Suprapubic skin (tissue), 4 donors: ENCODE measurements at regions not wholly inside any gene's neighbourhood (a gene's known extent, or its start where the extent isn't known, plus 50 kb on each side); places are given as distances from the start of the nearest gene placed in this dataset.

Experiments used
- CTCF ChIP-seq, 2 donors: fragments of 200-600 bp in 1 of 2; fragments of 450-650 bp in 1 of 2; sonication (generic) in 1 of 2; IDR thresholded peaks; one replicate each; pipeline ENCODE4 v1.5.1; 2016 to 2019; ENCODE audit warnings: antibody characterized with exemption in 2 of 2, mild to moderate bottlenecking in 1 of 2, moderate library complexity in 1 of 2
- EP300 ChIP-seq: sonication (generic); formaldehyde crosslinking; IDR thresholded peaks from one replicate; pipeline ENCODE4 v1.6.1; 2017; ENCODE audit warnings: antibody characterized with exemption
- POLR2A ChIP-seq, 2 donors: fragments of 450-650 bp; IDR thresholded peaks; one replicate each; pipeline ENCODE4 v1.6.1; 2017; ENCODE audit warnings: antibody characterized with exemption in 2 of 2, mild to moderate bottlenecking in 2 of 2, moderate library complexity in 2 of 2
- POLR2AphosphoS5 ChIP-seq, 3 donors: sonication (generic); formaldehyde crosslinking; IDR thresholded peaks; one replicate each; pipeline ENCODE4 v1.6.1; 2017; ENCODE audit warnings: antibody characterized with exemption in 3 of 3

DNA sequence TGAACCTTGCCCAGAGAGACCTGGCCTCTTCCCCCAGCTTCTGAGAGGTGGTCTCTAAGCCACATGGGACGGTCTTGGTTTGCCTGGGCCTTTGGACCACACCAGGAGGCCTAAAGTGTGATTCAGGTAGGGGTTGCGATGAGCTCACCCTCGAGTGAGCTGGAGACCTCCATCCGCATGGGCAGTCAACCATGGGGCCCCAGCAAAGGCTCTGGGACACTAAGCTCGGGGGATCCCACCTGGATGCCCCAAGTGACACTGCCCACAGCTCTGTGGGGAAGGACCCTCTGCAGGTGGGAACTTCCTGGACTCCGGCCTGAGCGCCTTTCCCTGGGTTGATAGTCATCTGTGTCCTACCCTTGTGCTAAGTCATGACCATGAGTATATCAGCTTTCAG is 57.1 kb upstream of the FAM20C start:
- TF ChIP-seq CTCF (IDR thresholded peaks at IDR 0.05), result no peak
- no peak for TF ChIP-seq POLR2AphosphoS5 (IDR thresholded peaks at IDR 0.05)
- no peak for TF ChIP-seq EP300
- no peak for TF ChIP-seq POLR2A (IDR thresholded peaks at IDR 0.05)
